IMR-90 (cell line): ENCODE measurements at regions not wholly inside any gene's neighbourhood (a gene's known extent, or its start where the extent isn't known, plus 50 kb on each side); places are given as distances from the start of the nearest gene placed in this dataset.

Experiments
- ATAC-seq: fragments of 200-7000 bp; cut with Tn5 transposase; 2 replicates; pipeline ENCODE4 v1.9.1; 2020; ENCODE audit warnings: low read depth, mild to moderate bottlenecking, moderate library complexity
- BruUV-seq: library from RNA; stranded (reverse); fragments of 400-500 nt; replicated peaks from 2 replicates; lab custom pipeline; 2021; lab: Mats Ljungman, UMichigan
- CTCF ChIA-PET: fragments of 300-600 bp; formaldehyde crosslinking; extraction: SDS; loops from one replicate; lab custom pipeline; 2021; ENCODE audit warnings: antibody characterized with exemption; lab: Yijun Ruan, JAX
- POLR2A ChIA-PET: fragments of 300-600 bp; sonication (Branson Sonifier 250); formaldehyde crosslinking; loops from one replicate; lab custom pipeline; 2022; ENCODE audit warnings: antibody characterized with exemption; ENCODE audit not compliant: unreplicated experiment; lab: Charles Lee
- DNase-seq: peaks from one replicate; pipeline ENCODE4 v3.0.0; 2013
- H2AFZ ChIP-seq: replicated peaks from 2 replicates; pipeline ENCODE3; 2013; ENCODE audit warnings: low read length, mild to moderate bottlenecking; ENCODE audit not compliant: poor library complexity
- H2AK5ac ChIP-seq: 2 replicates; pipeline ENCODE4 v1.6.1; 2013; ENCODE audit warnings: low read depth, low read length, inconsistent platforms
- H2AK9ac ChIP-seq: replicated peaks from 2 replicates; pipeline ENCODE3; 2013; ENCODE audit warnings: mild to moderate bottlenecking, low read depth, low read length, moderate library complexity; ENCODE audit not compliant: poor library complexity
- H2BK120ac ChIP-seq: 2 replicates; pipeline ENCODE4 v1.6.1; 2013; ENCODE audit warnings: low read depth, low read length, inconsistent platforms
- H2BK15ac ChIP-seq: 3 replicates; pipeline ENCODE4 v1.6.1; 2013; ENCODE audit warnings: low read depth, low read length, inconsistent platforms
- H2BK20ac ChIP-seq: 2 replicates; pipeline ENCODE4 v1.6.1; 2013; ENCODE audit warnings: low read depth, mild to moderate bottlenecking, inconsistent platforms, low read length, moderate library complexity
- H2BK5ac ChIP-seq: 2 replicates; pipeline ENCODE4 v1.6.1; 2013; ENCODE audit warnings: mild to moderate bottlenecking, low read depth, low read length, inconsistent platforms; ENCODE audit not compliant: poor library complexity, severe bottlenecking
- H3K14ac ChIP-seq: replicated peaks from 2 replicates; pipeline ENCODE4 v1.6.1; 2013; ENCODE audit warnings: low read depth, low read length, inconsistent platforms
- H3K18ac ChIP-seq: 2 replicates; pipeline ENCODE4 v1.6.1; 2013; ENCODE audit warnings: low read depth, low read length, control low read depth
- H3K23ac ChIP-seq: 2 replicates; pipeline ENCODE4 v1.6.1; 2013; ENCODE audit warnings: low read depth, low read length, inconsistent platforms
- H3K27ac ChIP-seq: 2 replicates; pipeline ENCODE4 v1.5.1; 2013; ENCODE audit warnings: mild to moderate bottlenecking, control low read depth, low read length; ENCODE audit not compliant: insufficient read depth
- H3K27me3 ChIP-seq: 2 replicates; pipeline ENCODE4 v1.6.1; 2013; ENCODE audit warnings: low read length; ENCODE audit not compliant: control insufficient read depth, insufficient read depth
- H3K36me3 ChIP-seq: 2 replicates; pipeline ENCODE4 v1.6.1; 2013; ENCODE audit warnings: low read length, mixed read lengths; ENCODE audit not compliant: control insufficient read depth, insufficient read depth
- H3K4ac ChIP-seq: 2 replicates; pipeline ENCODE4 v1.6.1; 2013; ENCODE audit warnings: low read depth, low read length, inconsistent platforms
- H3K4me1 ChIP-seq: 2 replicates; pipeline ENCODE4 v1.6.1; 2013; ENCODE audit warnings: low read length, mixed read lengths; ENCODE audit not compliant: control insufficient read depth, insufficient read depth
- H3K4me2 ChIP-seq: 2 replicates; pipeline ENCODE4 v1.6.1; 2013; ENCODE audit warnings: low read depth, mild to moderate bottlenecking, control low read depth, low read length, moderate library complexity
- H3K4me3 ChIP-seq: 2 replicates; pipeline ENCODE4 v1.5.1; 2013; ENCODE audit warnings: low read depth, mild to moderate bottlenecking, control low read depth, low read length, moderate library complexity; ENCODE audit not compliant: insufficient read depth
- H3K56ac ChIP-seq: 2 replicates; pipeline ENCODE4 v1.6.1; 2013; ENCODE audit warnings: low read length, inconsistent platforms; ENCODE audit not compliant: insufficient read depth; ENCODE audit errors: extremely low read depth
- H3K79me1 ChIP-seq, 2 experiments: 2 replicates each; pipeline ENCODE4 v1.6.1; 2013; ENCODE audit warnings: low read length in 2 of 2, inconsistent platforms in 1 of 2, low read depth in 1 of 2
- H3K9ac ChIP-seq: 2 replicates; pipeline ENCODE4 v1.6.1; 2013; ENCODE audit warnings: low read depth, low read length, control low read depth
- H3K9me1 ChIP-seq: 2 replicates; pipeline ENCODE4 v1.6.1; 2013; ENCODE audit warnings: low read length, inconsistent platforms; ENCODE audit not compliant: insufficient read depth
- H3K9me3 ChIP-seq: 2 replicates; pipeline ENCODE4 v1.6.1; 2013; ENCODE audit warnings: low read length; ENCODE audit not compliant: control insufficient read depth, insufficient read depth
- H4K20me1 ChIP-seq: 2 replicates; pipeline ENCODE4 v1.6.1; 2013; ENCODE audit warnings: low read length, inconsistent platforms; ENCODE audit not compliant: insufficient read depth
- H4K5ac ChIP-seq: 2 replicates; pipeline ENCODE4 v1.6.1; 2013; ENCODE audit warnings: mild to moderate bottlenecking, low read depth, low read length, control low read depth
- H4K8ac ChIP-seq, 2 experiments: 2 replicates each; pipeline ENCODE4 v1.6.1; 2013; ENCODE audit warnings: low read depth in 2 of 2, low read length in 2 of 2, control low read depth in 1 of 2, inconsistent platforms in 1 of 2
- H4K91ac ChIP-seq: 2 replicates; pipeline ENCODE4 v1.6.1; 2013; ENCODE audit warnings: low read depth, low read length, inconsistent platforms; ENCODE audit not compliant: insufficient read depth
- CEBPB ChIP-seq: IDR thresholded peaks from 2 replicates; pipeline ENCODE4 v1.6.1; 2012; ENCODE audit warnings: low read depth, low read length, improper control_type of control experiment
- CHD1 ChIP-seq: IDR thresholded peaks from 2 replicates; pipeline ENCODE4 v1.6.1; 2012; ENCODE audit warnings: low read depth, low read length, improper control_type of control experiment
- CTCF ChIP-seq: conservative IDR thresholded peaks from 2 replicates; pipeline ENCODE4 v1.5.1; 2012; ENCODE audit warnings: mild to moderate bottlenecking, low read depth, low read length, improper control_type of control experiment
- MXI1 ChIP-seq: IDR thresholded peaks from 2 replicates; pipeline ENCODE4 v1.6.1; 2012; ENCODE audit warnings: low read depth, mild to moderate bottlenecking, low read length, moderate library complexity, borderline replicate concordance
- RFX5 ChIP-seq: IDR thresholded peaks from 2 replicates; pipeline ENCODE4 v1.8.0; 2012; ENCODE audit warnings: low read depth, mild to moderate bottlenecking, low read length, moderate library complexity
- WGBS, 2 experiments: methylation state at CpG; one replicate each; pipeline versions ENCODE4 v1.1.5 to v1.1.7; 2013; ENCODE audit warnings: missing lambda C conversion rate in 2 of 2; ENCODE audit not compliant: insufficient read length in 1 of 2; ENCODE audit errors: extremely low coverage in 2 of 2; 5-methylcytosine and 5-hydroxymethylcytosine counted together
- dilution Hi-C: fragments of 300-500 bp; cut with HindIII; formaldehyde crosslinking; loops from one replicate; pipeline ENCODE4 v1.14.3; 2018; ENCODE audit warnings: low sequenced_read_pairs; ENCODE audit not compliant: unreplicated experiment
- in situ Hi-C: fragments of 300-500 bp; cut with MboI; formaldehyde crosslinking; loops from 3 replicates; pipeline ENCODE4 v1.14.3; 2019; ENCODE audit warnings: low sequenced_read_pairs, inconsistent platforms, mixed read lengths
- intact Hi-C: fragments of 100-400 bp; cut with micrococcal nuclease; formaldehyde crosslinking; loops from 2 replicates; pipeline ENCODE4 v1.10.0; 2022

GRCh38 chr4:58809366-58809765, 1699.2 kb upstream of the IGFBP7 start:
- H3K4me1 ChIP-seq = no peaks in the 10 kb centered on the region
- no peak overlapping the region for H2BK120ac ChIP-seq
- DNase-seq (no peak), ATAC-seq (no peak)
- H4K8ac ChIP-seq = no peak overlapping the region
- H2BK5ac ChIP-seq = no peak overlapping the region
- TF ChIP-seq MXI1 (no peak), RFX5 (no peak), CEBPB (no peak), CTCF (no peak), CHD1 (no peak)
- no peak overlapping the region for H2AK9ac ChIP-seq
- H3K9ac ChIP-seq = no peak overlapping the region
- H3K36me3 ChIP-seq = no peaks in the 10 kb centered on the region
- no peak overlapping the region for H2BK15ac ChIP-seq
- H3K79me1 ChIP-seq = no peaks in the 10 kb centered on the region
- no peak overlapping the region for H2BK20ac ChIP-seq
- no peak overlapping the region for H2AFZ ChIP-seq
- no peaks in the 10 kb centered on the region for H3K27me3 ChIP-seq
- intact Hi-C loops = no loop called here
- H4K20me1 ChIP-seq = no peaks in the 10 kb centered on the region
- H3K56ac ChIP-seq = no peak overlapping the region
- WGBS, 2 experiments = 60% methylated on average over 1 of the region's 3 CpGs; no CpG with 5 or more reads in 1 of the 2 experiments
- H4K5ac ChIP-seq = no peak overlapping the region
- in situ Hi-C loops = no loop called here
- H3K27ac ChIP-seq = no peak overlapping the region
- H3K4me3 ChIP-seq = no peak overlapping the region
- no peak overlapping the region for H3K4me2 ChIP-seq
- H3K9me1 ChIP-seq = no peaks in the 10 kb centered on the region
- no peak overlapping the region for H3K14ac ChIP-seq
- no peaks in the 10 kb centered on the region for H3K9me3 ChIP-seq
- no peak overlapping the region for H3K18ac ChIP-seq
- no peak overlapping the region for H2AK5ac ChIP-seq
- no peak overlapping the region for H3K23ac ChIP-seq
- ChIA-PET POLR2A (no interaction called here), CTCF (no interaction called here)
- dilution Hi-C loops = no loop called here
- H4K91ac ChIP-seq = no peak overlapping the region
- H3K4ac ChIP-seq = no peak overlapping the region
- no TSS peak for BruUV-seq
